Smooth muscle cell (in vitro differentiated cells): ENCODE measurements at regions not wholly inside any gene's neighbourhood (a gene's known extent, or its start where the extent isn't known, plus 50 kb on each side); places are given as distances from the start of the nearest gene placed in this dataset.

ENCODE experiments used
- DNase-seq: peaks from one replicate; lab custom pipeline; 2025; ENCODE audit not compliant: unreplicated experiment; lab: John Stamatoyannopoulos, UW
- H2AFZ ChIP-seq: fragments of 200-600 bp; sonication (generic); 2 replicates; pipeline ENCODE4 v1.6.0; 2016; ENCODE audit warnings: antibody characterized with exemption, low read depth, mild to moderate bottlenecking
- H3F3A ChIP-seq: fragments of 200-600 bp; sonication (generic); 2 replicates; pipeline ENCODE4 v1.6.0; 2017; ENCODE audit warnings: antibody characterized with exemption, low read depth
- H3K27ac ChIP-seq: fragments of 200-600 bp; sonication (generic); 2 replicates; pipeline ENCODE4 v1.5.1; 2016; ENCODE audit warnings: low read depth, mild to moderate bottlenecking
- H3K27me3 ChIP-seq: fragments of 200-600 bp; sonication (generic); 2 replicates; pipeline ENCODE4 v1.6.1; 2016; ENCODE audit warnings: low read depth, mild to moderate bottlenecking
- H3K36me3 ChIP-seq: fragments of 200-600 bp; sonication (generic); 2 replicates; pipeline ENCODE4 v1.5.1; 2016; ENCODE audit warnings: low read depth
- H3K4me1 ChIP-seq: fragments of 200-600 bp; sonication (generic); 2 replicates; pipeline ENCODE4 v1.5.1; 2016; ENCODE audit warnings: low read depth
- H3K4me2 ChIP-seq: fragments of 200-600 bp; sonication (generic); 2 replicates; pipeline ENCODE4 v1.6.0; 2016; ENCODE audit warnings: mild to moderate bottlenecking
- H3K4me3 ChIP-seq: fragments of 200-600 bp; sonication (generic); 2 replicates; pipeline ENCODE4 v1.5.1; 2016; ENCODE audit warnings: mild to moderate bottlenecking
- H3K79me2 ChIP-seq: fragments of 200-600 bp; sonication (generic); 2 replicates; pipeline ENCODE4 v1.6.0; 2016; ENCODE audit warnings: low read depth, mild to moderate bottlenecking
- H3K9ac ChIP-seq: fragments of 200-600 bp; sonication (generic); 2 replicates; pipeline ENCODE4 v1.6.0; 2016; ENCODE audit warnings: low read depth
- H3K9me3 ChIP-seq: fragments of 200-600 bp; sonication (generic); replicated peaks from 2 replicates; pipeline ENCODE4 v1.5.1; 2016; ENCODE audit warnings: low read depth
- H4K20me1 ChIP-seq: fragments of 200-600 bp; sonication (generic); 2 replicates; pipeline ENCODE4 v1.6.0; 2016; ENCODE audit warnings: low read depth
- WGBS: methylation state at CpG from one replicate; pipeline ENCODE4 v1.1.7; 2016; ENCODE audit warnings: low lambda C conversion rate; 5-methylcytosine and 5-hydroxymethylcytosine counted together
- TF ChIP-seq, protein P1 (sequence below): fragments of 200-600 bp; sonication (generic); IDR thresholded peaks from 2 replicates; pipeline ENCODE4 v1.5.1; 2017; ENCODE audit warnings: borderline replicate concordance, mild to moderate bottlenecking, antibody characterized with exemption; ENCODE audit not compliant: insufficient read depth, poor library complexity, severe bottlenecking

- Histone ChIP-seq H3K4me3 (no peak overlapping the region), H3K27ac (no peak overlapping the region), H3K36me3 (no peaks in the 10 kb centered on the region), H3K4me2 (no peak overlapping the region), H3K27me3 (no peaks in the 10 kb centered on the region), H3F3A (peaks cover 14% of the 10 kb centered on the region), H3K9me3 (no peaks in the 10 kb centered on the region), H2AFZ (no peak overlapping the region), H3K9ac (no peak overlapping the region), H3K4me1 (peaks cover 7% of the 10 kb centered on the region), H3K79me2 (no peaks in the 10 kb centered on the region), H4K20me1 (no peaks in the 10 kb centered on the region)
- no peak for DNase-seq
- TF ChIP-seq, protein P1, sequence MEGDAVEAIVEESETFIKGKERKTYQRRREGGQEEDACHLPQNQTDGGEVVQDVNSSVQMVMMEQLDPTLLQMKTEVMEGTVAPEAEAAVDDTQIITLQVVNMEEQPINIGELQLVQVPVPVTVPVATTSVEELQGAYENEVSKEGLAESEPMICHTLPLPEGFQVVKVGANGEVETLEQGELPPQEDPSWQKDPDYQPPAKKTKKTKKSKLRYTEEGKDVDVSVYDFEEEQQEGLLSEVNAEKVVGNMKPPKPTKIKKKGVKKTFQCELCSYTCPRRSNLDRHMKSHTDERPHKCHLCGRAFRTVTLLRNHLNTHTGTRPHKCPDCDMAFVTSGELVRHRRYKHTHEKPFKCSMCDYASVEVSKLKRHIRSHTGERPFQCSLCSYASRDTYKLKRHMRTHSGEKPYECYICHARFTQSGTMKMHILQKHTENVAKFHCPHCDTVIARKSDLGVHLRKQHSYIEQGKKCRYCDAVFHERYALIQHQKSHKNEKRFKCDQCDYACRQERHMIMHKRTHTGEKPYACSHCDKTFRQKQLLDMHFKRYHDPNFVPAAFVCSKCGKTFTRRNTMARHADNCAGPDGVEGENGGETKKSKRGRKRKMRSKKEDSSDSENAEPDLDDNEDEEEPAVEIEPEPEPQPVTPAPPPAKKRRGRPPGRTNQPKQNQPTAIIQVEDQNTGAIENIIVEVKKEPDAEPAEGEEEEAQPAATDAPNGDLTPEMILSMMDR, result no peak
- 25% methylated on average over 1 of the region's 1 CpG for WGBS
These were observed 64.7 kb upstream of the RPL34 start for GRCh38 chr4:108555701-108556100.

- Histone ChIP-seq H3K9me3 (peaks cover 6% of the 10 kb centered on the region), H3K4me3 (no peak overlapping the region), H3F3A (no peaks in the 10 kb centered on the region), H3K79me2 (no peaks in the 10 kb centered on the region), H3K9ac (no peak overlapping the region), H3K36me3 (no peaks in the 10 kb centered on the region), H4K20me1 (no peaks in the 10 kb centered on the region), H3K27ac (no peak overlapping the region), H3K4me2 (no peak overlapping the region), H3K4me1 (no peaks in the 10 kb centered on the region), H2AFZ (no peak overlapping the region), H3K27me3 (no peaks in the 10 kb centered on the region)
- TF ChIP-seq, protein P1, result no peak
- no peak for DNase-seq
These were observed 72.7 kb upstream of the RPL34 start for GRCh38 chr4:108547682-108548081.

GRCh38 chr4:108546728-108547127, 73.6 kb upstream of the RPL34 start:
- no peak for DNase-seq
- Histone ChIP-seq H3K79me2 (no peaks in the 10 kb centered on the region), H4K20me1 (no peaks in the 10 kb centered on the region), H3K4me2 (no peak overlapping the region), H3K9ac (no peak overlapping the region), H3K9me3 (peaks cover 6% of the 10 kb centered on the region), H3K27ac (no peak overlapping the region), H2AFZ (no peak overlapping the region), H3F3A (no peaks in the 10 kb centered on the region), H3K4me3 (no peak overlapping the region), H3K36me3 (no peaks in the 10 kb centered on the region), H3K27me3 (no peaks in the 10 kb centered on the region), H3K4me1 (no peaks in the 10 kb centered on the region)
- WGBS, result 84% methylated on average over 3 of the region's 3 CpGs
- TF ChIP-seq, protein P1, result no peak

- TF ChIP-seq, protein P1, result no peak
- Histone ChIP-seq H3F3A (no peaks in the 10 kb centered on the region), H3K9ac (no peak overlapping the region), H3K36me3 (no peaks in the 10 kb centered on the region), H3K9me3 (peaks cover 6% of the 10 kb centered on the region), H3K4me2 (no peak overlapping the region), H3K27ac (no peak overlapping the region), H3K4me1 (no peaks in the 10 kb centered on the region), H3K4me3 (no peak overlapping the region), H3K27me3 (no peaks in the 10 kb centered on the region), H3K79me2 (no peaks in the 10 kb centered on the region), H2AFZ (no peak overlapping the region), H4K20me1 (no peaks in the 10 kb centered on the region)
- no peak for DNase-seq
- WGBS, result 72% methylated on average over 4 of the region's 4 CpGs
These were observed 75.9 kb upstream of the RPL34 start for GRCh38 chr4:108544481-108544880.
